ENCODE measurements at regions not wholly inside any gene's neighbourhood (a gene's known extent, or its start where the extent isn't known, plus 50 kb on each side); places are given as distances from the start of the nearest gene placed in this dataset.

DNA sequence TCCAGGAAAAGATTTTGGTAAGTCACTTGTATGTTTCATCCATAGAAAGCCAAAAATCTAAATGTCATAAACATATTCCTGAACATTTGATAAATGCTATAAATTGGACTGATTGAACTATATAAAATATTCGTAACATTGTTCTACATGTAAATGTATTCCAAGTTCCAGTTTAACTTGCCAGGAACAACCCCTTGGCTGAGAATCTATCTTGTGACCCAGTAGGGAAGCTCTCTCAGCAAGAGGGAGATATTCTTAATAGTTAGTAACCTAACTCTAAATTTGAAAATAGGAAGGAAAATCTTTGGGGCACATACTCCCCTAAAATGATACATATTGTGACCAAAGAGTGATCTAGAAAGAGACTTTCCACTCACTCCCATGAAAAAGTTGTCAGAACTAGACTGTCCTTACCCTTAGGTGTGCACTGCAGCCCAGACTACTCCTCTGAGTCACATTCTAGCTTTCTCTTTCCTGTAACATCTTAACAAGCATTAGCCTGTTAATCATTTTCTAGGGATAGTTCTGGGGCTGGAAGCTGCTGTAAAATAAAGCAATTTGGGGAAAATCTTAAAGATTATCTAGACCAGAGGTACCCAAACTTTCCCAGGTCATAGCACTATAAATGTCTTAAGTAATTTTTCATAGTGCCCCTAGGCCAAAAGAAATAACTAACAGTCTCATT lies 73.7 kb upstream of the SKAP2 start:
- no peak for TF ChIP-seq ZNF18 (tag by site-specific recombination; IDR thresholded peaks at IDR 0.05)
- TF ChIP-seq YY1 (tag by site-specific recombination; IDR thresholded peaks at IDR 0.05): no peak
- no peak for TF ChIP-seq ZNF311 (tag by site-specific recombination; IDR thresholded peaks at IDR 0.05; ENCODE audit: borderline replicate concordance)
- no peak for TF ChIP-seq ZNF48 (tag by site-specific recombination; IDR thresholded peaks at IDR 0.05)
- TF ChIP-seq CTCF (tag by site-specific recombination; IDR thresholded peaks at IDR 0.05): no peak
- no peak for TF ChIP-seq BCL11A (tag by site-specific recombination; IDR thresholded peaks at IDR 0.05; ENCODE audit: low read depth)
- no peak for TF ChIP-seq ZBTB49 (tag by site-specific recombination; IDR thresholded peaks at IDR 0.05; ENCODE audit: low read depth)
- TF ChIP-seq, protein P1, sequence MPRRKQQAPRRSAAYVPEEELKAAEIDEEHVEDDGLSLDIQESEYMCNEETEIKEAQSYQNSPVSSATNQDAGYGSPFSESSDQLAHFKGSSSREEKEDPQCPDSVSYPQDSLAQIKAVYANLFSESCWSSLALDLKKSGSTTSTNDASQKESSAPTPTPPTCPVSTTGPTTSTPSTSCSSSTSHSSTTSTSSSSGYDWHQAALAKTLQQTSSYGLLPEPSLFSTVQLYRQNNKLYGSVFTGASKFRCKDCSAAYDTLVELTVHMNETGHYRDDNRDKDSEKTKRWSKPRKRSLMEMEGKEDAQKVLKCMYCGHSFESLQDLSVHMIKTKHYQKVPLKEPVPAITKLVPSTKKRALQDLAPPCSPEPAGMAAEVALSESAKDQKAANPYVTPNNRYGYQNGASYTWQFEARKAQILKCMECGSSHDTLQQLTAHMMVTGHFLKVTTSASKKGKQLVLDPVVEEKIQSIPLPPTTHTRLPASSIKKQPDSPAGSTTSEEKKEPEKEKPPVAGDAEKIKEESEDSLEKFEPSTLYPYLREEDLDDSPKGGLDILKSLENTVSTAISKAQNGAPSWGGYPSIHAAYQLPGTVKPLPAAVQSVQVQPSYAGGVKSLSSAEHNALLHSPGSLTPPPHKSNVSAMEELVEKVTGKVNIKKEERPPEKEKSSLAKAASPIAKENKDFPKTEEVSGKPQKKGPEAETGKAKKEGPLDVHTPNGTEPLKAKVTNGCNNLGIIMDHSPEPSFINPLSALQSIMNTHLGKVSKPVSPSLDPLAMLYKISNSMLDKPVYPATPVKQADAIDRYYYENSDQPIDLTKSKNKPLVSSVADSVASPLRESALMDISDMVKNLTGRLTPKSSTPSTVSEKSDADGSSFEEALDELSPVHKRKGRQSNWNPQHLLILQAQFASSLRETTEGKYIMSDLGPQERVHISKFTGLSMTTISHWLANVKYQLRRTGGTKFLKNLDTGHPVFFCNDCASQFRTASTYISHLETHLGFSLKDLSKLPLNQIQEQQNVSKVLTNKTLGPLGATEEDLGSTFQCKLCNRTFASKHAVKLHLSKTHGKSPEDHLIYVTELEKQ (tag by site-specific recombination; IDR thresholded peaks at IDR 0.05; ENCODE audit: borderline replicate concordance): no peak
- no peak for TF ChIP-seq ZBTB7A (tag by site-specific recombination; IDR thresholded peaks at IDR 0.05; ENCODE audit: low read depth)
- TF ChIP-seq, protein P2, sequence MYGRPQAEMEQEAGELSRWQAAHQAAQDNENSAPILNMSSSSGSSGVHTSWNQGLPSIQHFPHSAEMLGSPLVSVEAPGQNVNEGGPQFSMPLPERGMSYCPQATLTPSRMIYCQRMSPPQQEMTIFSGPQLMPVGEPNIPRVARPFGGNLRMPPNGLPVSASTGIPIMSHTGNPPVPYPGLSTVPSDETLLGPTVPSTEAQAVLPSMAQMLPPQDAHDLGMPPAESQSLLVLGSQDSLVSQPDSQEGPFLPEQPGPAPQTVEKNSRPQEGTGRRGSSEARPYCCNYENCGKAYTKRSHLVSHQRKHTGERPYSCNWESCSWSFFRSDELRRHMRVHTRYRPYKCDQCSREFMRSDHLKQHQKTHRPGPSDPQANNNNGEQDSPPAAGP (tag by site-specific recombination; IDR thresholded peaks at IDR 0.05): no peak

Data from HEK293 (cell line).